ENCODE measurements at regions not wholly inside any gene's neighbourhood (a gene's known extent, or its start where the extent isn't known, plus 50 kb on each side); places are given as distances from the start of the nearest gene placed in this dataset.

GRCh38 chr17:77364941-77365583 is 224.3 kb downstream of the SEC14L1 start:
- H3K36me3 ChIP-seq (ENCODE audit: control insufficient read depth, insufficient read depth, low read length) = no peaks in the 10 kb centered on the region
- H3K4me3 ChIP-seq (ENCODE audit: low read depth, low read length) = no peak overlapping the region

GRCh38 chr17:77365584-77366186 is 224.9 kb downstream of the SEC14L1 start:
- H3K4me3 ChIP-seq (ENCODE audit: low read depth, low read length) = no peak overlapping the region
- no peak for TF ChIP-seq CTCF (IDR thresholded peaks at IDR 0.05; ENCODE audit: insufficient read depth, low read length, poor library complexity, severe bottlenecking)
- no peaks in the 10 kb centered on the region for H3K27me3 ChIP-seq (ENCODE audit: control insufficient read depth, insufficient read depth, low read length)
- no peaks in the 10 kb centered on the region for H3K36me3 ChIP-seq (ENCODE audit: control insufficient read depth, insufficient read depth, low read length)
- peak; percentile 74 for DNase-seq (ENCODE audit: low read depth)

More at GRCh38 chr17:77364941-77365583, 224.3 kb downstream of the SEC14L1 start:
- H3K27me3 ChIP-seq (ENCODE audit: control insufficient read depth, insufficient read depth, low read length) = no peaks in the 10 kb centered on the region
- no peak for TF ChIP-seq CTCF (IDR thresholded peaks at IDR 0.05; ENCODE audit: insufficient read depth, low read length, poor library complexity, severe bottlenecking)
- no peak for DNase-seq (ENCODE audit: low read depth)

GRCh38 chr17:77366206-77366557 is 225.4 kb downstream of the SEC14L1 start:
- TF ChIP-seq CTCF (IDR thresholded peaks at IDR 0.05; ENCODE audit: insufficient read depth, low read length, poor library complexity, severe bottlenecking) = no peak
- no peak overlapping the region for H3K4me3 ChIP-seq (ENCODE audit: low read depth, low read length)
- DNase-seq (ENCODE audit: low read depth) = no peak
- H3K36me3 ChIP-seq (ENCODE audit: control insufficient read depth, insufficient read depth, low read length) = no peaks in the 10 kb centered on the region
- no peaks in the 10 kb centered on the region for H3K27me3 ChIP-seq (ENCODE audit: control insufficient read depth, insufficient read depth, low read length)

- Histone ChIP-seq H3K4me3 (ENCODE audit: low read depth, low read length) (no peak overlapping the region), H3K27me3 (ENCODE audit: control insufficient read depth, insufficient read depth, low read length) (no peaks in the 10 kb centered on the region), H3K36me3 (ENCODE audit: control insufficient read depth, insufficient read depth, low read length) (no peaks in the 10 kb centered on the region)
- TF ChIP-seq CTCF (IDR thresholded peaks at IDR 0.05; ENCODE audit: insufficient read depth, low read length, poor library complexity, severe bottlenecking) = no peak
- DNase-seq (ENCODE audit: low read depth) = no peak
Measured at GRCh38 chr17:77366558-77367245, 225.9 kb downstream of the SEC14L1 start.

- no peaks in the 10 kb centered on the region for H3K27me3 ChIP-seq (ENCODE audit: control insufficient read depth, insufficient read depth, low read length)
- TF ChIP-seq CTCF (IDR thresholded peaks at IDR 0.05; ENCODE audit: insufficient read depth, low read length, poor library complexity, severe bottlenecking) = no peak
- DNase-seq (ENCODE audit: low read depth) = no peak
- no peaks in the 10 kb centered on the region for H3K36me3 ChIP-seq (ENCODE audit: control insufficient read depth, insufficient read depth, low read length)
- H3K4me3 ChIP-seq (ENCODE audit: low read depth, low read length) = no peak overlapping the region
Measured at GRCh38 chr17:77369544-77369971, 228.8 kb downstream of the SEC14L1 start.
